ENCODE measurements at regions not wholly inside any gene's neighbourhood (a gene's known extent, or its start where the extent isn't known, plus 50 kb on each side); places are given as distances from the start of the nearest gene placed in this dataset.

- TF ChIP-seq CTCF (IDR thresholded peaks at IDR 0.05; ENCODE audit: control insufficient read depth, extremely low read depth, insufficient read depth), result no peak
- DNase-seq (ENCODE audit: low read depth), result no peak
- no peak overlapping the region for H3K4me3 ChIP-seq (ENCODE audit: low read depth, low read length)
Observed at GRCh38 chr17:71668807-71669206, 452.0 kb upstream of the SOX9 start.

DNA sequence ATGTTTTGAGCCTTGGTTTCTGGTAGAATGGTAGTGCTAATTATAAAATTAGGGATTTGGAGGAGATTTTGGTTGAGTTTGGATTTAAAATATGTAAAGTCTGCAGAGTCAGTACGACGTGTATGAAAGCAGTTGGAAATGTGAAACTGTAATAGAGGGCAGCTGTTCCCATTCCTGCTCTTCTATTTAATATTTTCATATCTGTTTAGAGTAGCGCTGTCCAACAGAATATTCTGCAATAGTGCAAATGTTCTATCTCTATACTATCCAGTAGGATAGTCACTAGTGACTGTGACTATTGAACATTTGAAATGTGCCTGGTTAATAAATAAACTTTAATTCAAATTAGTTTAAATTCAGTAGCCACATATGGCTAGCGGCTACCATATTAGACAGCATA, 443.4 kb upstream of the SOX9 start:
- no peak for DNase-seq (ENCODE audit: low read depth)
- H3K4me3 ChIP-seq (ENCODE audit: low read depth, low read length), result no peak overlapping the region
- TF ChIP-seq CTCF (IDR thresholded peaks at IDR 0.05; ENCODE audit: control insufficient read depth, extremely low read depth, insufficient read depth), result no peak

DNA sequence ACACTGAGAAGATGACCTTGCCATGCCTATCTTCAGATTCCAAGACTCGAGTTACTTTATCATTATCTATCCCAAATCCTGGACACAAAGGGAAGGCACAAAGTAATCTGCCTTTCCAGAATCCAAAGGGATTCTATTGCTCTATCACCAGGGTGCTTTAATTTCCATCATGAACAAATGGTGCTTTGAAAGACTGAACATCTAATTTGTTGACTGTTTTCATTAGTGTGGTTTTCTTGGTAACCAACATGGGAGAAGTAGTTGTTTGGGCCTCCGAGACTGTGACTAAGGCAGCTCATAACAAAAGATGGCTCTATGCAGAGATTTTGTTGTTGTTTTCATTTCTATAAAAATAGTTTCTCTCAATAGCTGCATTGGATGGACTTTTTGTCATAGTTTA, 441.0 kb upstream of the SOX9 start:
- TF ChIP-seq CTCF (IDR thresholded peaks at IDR 0.05; ENCODE audit: control insufficient read depth, extremely low read depth, insufficient read depth), result no peak
- DNase-seq (ENCODE audit: low read depth), result no peak
- no peak overlapping the region for H3K4me3 ChIP-seq (ENCODE audit: low read depth, low read length)

- no peak for TF ChIP-seq CTCF (IDR thresholded peaks at IDR 0.05; ENCODE audit: control insufficient read depth, extremely low read depth, insufficient read depth)
- H3K4me3 ChIP-seq (ENCODE audit: low read depth, low read length), result no peak overlapping the region
- DNase-seq (ENCODE audit: low read depth), result no peak
Observed at GRCh38 chr17:71681427-71682173, 439.2 kb upstream of the SOX9 start.

GRCh38 chr17:71682174-71682494, 438.7 kb upstream of the SOX9 start:
- H3K4me3 ChIP-seq (ENCODE audit: low read depth, low read length), result no peak overlapping the region
- DNase-seq (ENCODE audit: low read depth), result no peak
- TF ChIP-seq CTCF (IDR thresholded peaks at IDR 0.05; ENCODE audit: control insufficient read depth, extremely low read depth, insufficient read depth), result no peak

GRCh38 chr17:71689782-71690181, 431.0 kb upstream of the SOX9 start:
- no peak for TF ChIP-seq CTCF (IDR thresholded peaks at IDR 0.05; ENCODE audit: control insufficient read depth, extremely low read depth, insufficient read depth)

GRCh38 chr17:71699907-71700306, 420.9 kb upstream of the SOX9 start:
- no peak for TF ChIP-seq CTCF (IDR thresholded peaks at IDR 0.05; ENCODE audit: control insufficient read depth, extremely low read depth, insufficient read depth)
- no peak overlapping the region for H3K4me3 ChIP-seq (ENCODE audit: low read depth, low read length)
- DNase-seq (ENCODE audit: low read depth), result no peak

More at GRCh38 chr17:71689782-71690181, 431.0 kb upstream of the SOX9 start:
- no peak overlapping the region for H3K4me3 ChIP-seq (ENCODE audit: low read depth, low read length)
- DNase-seq (ENCODE audit: low read depth), result no peak

Measured in LNCaP clone FGC (cell line).